PFSK-1 (cell line): ENCODE measurements at regions not wholly inside any gene's neighbourhood (a gene's known extent, or its start where the extent isn't known, plus 50 kb on each side); places are given as distances from the start of the nearest gene placed in this dataset.

Source experiments
- FOXP2 ChIP-seq: optimal IDR thresholded peaks from 2 replicates; pipeline ENCODE3; 2011; ENCODE audit warnings: borderline replicate concordance, control low read depth, inconsistent platforms; ENCODE audit not compliant: insufficient read depth; ENCODE audit errors: extremely low read length, extremely low read depth
- POLR2AphosphoS5 ChIP-seq: IDR thresholded peaks from 2 replicates; pipeline ENCODE4 v1.6.1; 2012; ENCODE audit warnings: low read depth, mild to moderate bottlenecking, control low read depth, low read length, moderate library complexity
- REST ChIP-seq, 2 experiments: IDR thresholded peaks; 2 replicates each; pipeline versions ENCODE4 v1.6.1 to v1.8.0; 2011 to 2012; ENCODE audit warnings: low read depth in 2 of 2, low read length in 2 of 2, control low read depth in 1 of 2, inconsistent platforms in 1 of 2, mild to moderate bottlenecking in 1 of 2, moderate library complexity in 1 of 2; ENCODE audit not compliant: insufficient read depth in 1 of 2
- SIN3A ChIP-seq: IDR thresholded peaks from 2 replicates; pipeline ENCODE4 v1.6.1; 2012; ENCODE audit warnings: mild to moderate bottlenecking, low read length, moderate library complexity, borderline replicate concordance; ENCODE audit not compliant: insufficient read depth
- TAF1 ChIP-seq: IDR thresholded peaks from 2 replicates; pipeline ENCODE4 v1.6.1; 2012; ENCODE audit warnings: low read length, control low read depth, borderline replicate concordance; ENCODE audit not compliant: insufficient read depth

GRCh38 chr5:63201738-63202137, 623.1 kb downstream of the LRRC70 start:
- TF ChIP-seq FOXP2: no peak
- no peak for TF ChIP-seq TAF1
- no peak for TF ChIP-seq REST (IDR thresholded peaks at IDR 0.05; ENCODE audit: insufficient read depth in 1 of 2, low read depth in 2 of 2, low read length in 2 of 2)
- no peak for TF ChIP-seq POLR2AphosphoS5
- no peak for TF ChIP-seq SIN3A

GRCh38 chr5:63194126-63194525, 615.5 kb downstream of the LRRC70 start:
- TF ChIP-seq FOXP2: no peak
- TF ChIP-seq REST (IDR thresholded peaks at IDR 0.05; ENCODE audit: insufficient read depth in 1 of 2, low read depth in 2 of 2, low read length in 2 of 2): no peak
- TF ChIP-seq POLR2AphosphoS5: no peak
- no peak for TF ChIP-seq SIN3A
- no peak for TF ChIP-seq TAF1

GRCh38 chr5:63175850-63176249, 597.2 kb downstream of the LRRC70 start:
- no peak for TF ChIP-seq POLR2AphosphoS5
- TF ChIP-seq SIN3A: no peak
- no peak for TF ChIP-seq TAF1
- no peak for TF ChIP-seq FOXP2
- TF ChIP-seq REST (IDR thresholded peaks at IDR 0.05; ENCODE audit: insufficient read depth in 1 of 2, low read depth in 2 of 2, low read length in 2 of 2): no peak

GRCh38 chr5:63170486-63170885, 591.9 kb downstream of the LRRC70 start:
- TF ChIP-seq POLR2AphosphoS5 (no peak), TAF1 (no peak), REST (IDR thresholded peaks at IDR 0.05; ENCODE audit: insufficient read depth in 1 of 2, low read depth in 2 of 2, low read length in 2 of 2) (no peak), FOXP2 (no peak), SIN3A (no peak)
